BLaER1 treated with 17β-estradiol and CSF1 and Interleukin-3, amounts not matched to agents 10 nM and 100 nM (cell line): ENCODE measurements at regions not wholly inside any gene's neighbourhood (a gene's known extent, or its start where the extent isn't known, plus 50 kb on each side); places are given as distances from the start of the nearest gene placed in this dataset.

Source experiments
- H3K27ac ChIP-seq, 11 experiments: shearing (Covaris generic); formaldehyde crosslinking; 2 replicates each; pipeline ENCODE4 v1.8.1; 2022
- H3K27me3 ChIP-seq, 11 experiments: shearing (Covaris generic); formaldehyde crosslinking; 2 replicates each; pipeline ENCODE4 v1.8.1; 2022
- H3K36me3 ChIP-seq, 11 experiments: shearing (Covaris generic); formaldehyde crosslinking; 2 replicates each; pipeline ENCODE4 v1.8.1; 2022
- H3K4me1 ChIP-seq, 10 experiments: shearing (Covaris generic); formaldehyde crosslinking; 2 replicates each; pipeline ENCODE4 v1.8.1; 2022
- H3K4me2 ChIP-seq, 11 experiments: shearing (Covaris generic); formaldehyde crosslinking; 2 replicates each; pipeline ENCODE4 v1.8.1; 2022
- H3K4me3 ChIP-seq, 10 experiments: shearing (Covaris generic); formaldehyde crosslinking; 2 replicates each; pipeline ENCODE4 v1.8.1; 2022
- H3K9ac ChIP-seq, 11 experiments: shearing (Covaris generic); formaldehyde crosslinking; 2 replicates each; pipeline ENCODE4 v1.8.1; 2022
- H3K9me3 ChIP-seq, 11 experiments: shearing (Covaris generic); formaldehyde crosslinking; replicated peaks in 1 of 11; 2 replicates each; pipeline ENCODE4 v1.8.1; 2022
- H4K20me1 ChIP-seq, 11 experiments: shearing (Covaris generic); formaldehyde crosslinking; 2 replicates each; pipeline ENCODE4 v1.8.1; 2022
- Cebpa-rat ChIP-seq, 11 experiments: shearing (Covaris generic); IDR thresholded peaks; 2 replicates each; pipeline ENCODE4 v1.8.1; 2022

DNA sequence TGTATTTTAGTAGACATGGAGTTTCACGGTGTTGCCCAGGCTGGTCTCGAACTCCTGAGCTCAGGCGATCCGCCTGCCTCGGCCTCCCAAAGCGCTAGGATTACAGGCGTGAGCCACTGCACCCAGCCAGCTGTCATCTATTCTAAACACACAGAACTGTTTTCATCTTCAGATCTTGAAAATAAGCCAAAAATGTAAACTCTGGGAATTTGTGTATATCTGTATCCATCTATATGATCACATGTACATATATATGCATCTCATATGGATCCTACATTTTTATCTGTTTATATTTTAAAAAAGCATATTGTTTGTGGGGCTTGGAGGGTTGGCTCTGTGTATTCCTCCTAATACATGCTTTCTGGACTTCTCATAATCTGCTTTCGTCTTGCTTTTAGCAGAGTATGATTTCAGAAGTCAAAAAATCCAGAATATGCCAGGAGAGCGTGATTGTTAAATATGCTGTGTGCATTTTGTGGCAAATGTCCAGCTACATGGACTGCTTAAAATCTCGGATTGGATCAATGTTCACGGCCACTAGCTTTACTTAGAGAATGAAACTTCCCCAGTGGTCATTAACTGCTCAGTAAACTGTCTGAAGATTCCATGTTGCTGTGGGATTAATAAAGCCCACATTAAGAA lies 274.4 kb upstream of the IRX1 start:
- Histone ChIP-seq H3K27ac (no peak overlapping the region), H3K27me3 (no peaks in the 10 kb centered on the region), H3K36me3 (no peaks in the 10 kb centered on the region), H3K4me2 (no peak overlapping the region), H3K9me3 (peaks cover 0 to 10% (median 0%) of the 10 kb centered on the region in 11 experiments; a peak in 5 of 22 replicates), H3K4me1 (no peaks in the 10 kb centered on the region), H3K9ac (no peak overlapping the region), H3K4me3 (no peak overlapping the region), H4K20me1 (no peaks in the 10 kb centered on the region)
- TF ChIP-seq Cebpa-rat (IDR thresholded peaks at IDR 0.05) = no peak

DNA sequence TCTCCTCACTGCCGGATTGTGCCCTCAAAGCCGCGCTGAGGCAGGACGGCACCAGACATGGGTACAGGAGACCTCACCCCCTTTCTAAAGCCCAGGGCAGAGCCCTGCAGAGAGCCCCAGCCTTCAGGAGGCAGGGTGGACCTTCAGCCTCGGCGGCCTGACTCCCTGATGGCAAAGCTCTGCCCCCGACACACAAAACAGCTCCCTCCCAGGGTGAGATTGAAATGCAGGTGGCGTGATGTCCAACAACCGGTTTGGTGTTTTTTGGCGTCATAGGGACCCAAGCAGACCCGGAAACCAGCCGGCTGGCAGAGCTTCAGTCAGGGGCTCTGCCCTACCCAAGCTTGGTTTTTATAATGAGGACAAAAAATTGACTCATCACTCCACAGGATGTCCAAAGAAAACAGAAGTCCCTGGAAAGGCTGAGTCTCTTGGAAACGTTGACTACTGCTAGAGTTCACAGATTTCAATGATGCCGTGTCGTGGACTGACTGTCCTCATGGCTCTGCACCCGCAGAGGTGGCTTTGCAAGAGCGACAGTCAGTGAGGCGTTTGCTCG lies 275.2 kb upstream of the IRX1 start:
- TF ChIP-seq Cebpa-rat (IDR thresholded peaks at IDR 0.05) = no peak

DNA sequence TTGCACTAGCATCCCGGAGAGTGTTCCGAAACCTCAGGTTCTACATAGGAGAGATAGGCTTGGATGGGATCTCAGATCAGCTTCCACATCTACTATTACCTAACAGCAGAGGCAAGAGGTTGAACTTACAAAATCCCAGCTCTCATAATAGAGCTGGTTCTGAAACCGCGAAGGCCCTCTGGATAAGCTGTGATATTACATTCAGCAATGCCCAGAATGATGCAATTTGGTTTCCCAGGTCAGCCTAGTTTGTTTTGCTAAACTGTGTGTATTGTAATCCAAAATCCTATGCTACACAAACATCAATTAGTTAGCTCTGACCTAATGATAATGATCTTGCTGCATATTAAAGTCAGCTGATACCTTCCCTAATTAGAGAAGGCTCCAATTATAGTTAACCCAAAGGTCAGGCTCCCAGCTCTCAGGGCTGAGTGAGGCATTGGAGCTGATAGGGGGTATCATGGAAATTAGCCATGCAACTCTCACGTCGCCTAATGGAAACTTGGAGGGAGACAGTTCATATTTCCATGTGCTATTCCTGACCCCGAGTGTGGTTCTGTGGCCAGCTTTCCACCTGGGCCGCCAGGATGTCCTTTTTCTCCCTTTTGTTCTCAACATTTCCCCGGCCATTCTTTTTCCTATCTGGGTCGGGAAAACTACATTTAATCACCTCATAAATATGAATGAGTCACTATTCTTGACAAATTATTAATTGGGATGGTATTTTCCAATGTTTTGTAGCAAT lies 278.4 kb upstream of the IRX1 start:
- no peak overlapping the region for H3K27ac ChIP-seq
- no peak overlapping the region for H3K4me3 ChIP-seq
- no peaks in the 10 kb centered on the region for H4K20me1 ChIP-seq
- H3K4me1 ChIP-seq = no peaks in the 10 kb centered on the region
- TF ChIP-seq Cebpa-rat (IDR thresholded peaks at IDR 0.05) = no peak
- no peaks in the 10 kb centered on the region for H3K27me3 ChIP-seq
- H3K4me2 ChIP-seq = no peak overlapping the region
- no peak overlapping the region for H3K9ac ChIP-seq
- H3K36me3 ChIP-seq = 0 out of 22 replicates have a peak, but pooled peaks cover 0 to 4% (median 0%) of the 10 kb centered on the region in 11 experiments
- peaks cover 11 to 21% (median 15%) of the 10 kb centered on the region in 11 experiments for H3K9me3 ChIP-seq

More for the DNA sequence above, 275.2 kb upstream of the IRX1 start:
- Histone ChIP-seq H3K27ac (no peak overlapping the region), H3K4me1 (no peaks in the 10 kb centered on the region), H3K4me3 (no peak overlapping the region), H3K4me2 (no peak overlapping the region), H3K9ac (no peak overlapping the region), H4K20me1 (no peaks in the 10 kb centered on the region), H3K36me3 (no peaks in the 10 kb centered on the region), H3K9me3 (peaks cover 0 to 10% (median 0%) of the 10 kb centered on the region in 11 experiments; a peak in 5 of 22 replicates), H3K27me3 (no peaks in the 10 kb centered on the region)

DNA sequence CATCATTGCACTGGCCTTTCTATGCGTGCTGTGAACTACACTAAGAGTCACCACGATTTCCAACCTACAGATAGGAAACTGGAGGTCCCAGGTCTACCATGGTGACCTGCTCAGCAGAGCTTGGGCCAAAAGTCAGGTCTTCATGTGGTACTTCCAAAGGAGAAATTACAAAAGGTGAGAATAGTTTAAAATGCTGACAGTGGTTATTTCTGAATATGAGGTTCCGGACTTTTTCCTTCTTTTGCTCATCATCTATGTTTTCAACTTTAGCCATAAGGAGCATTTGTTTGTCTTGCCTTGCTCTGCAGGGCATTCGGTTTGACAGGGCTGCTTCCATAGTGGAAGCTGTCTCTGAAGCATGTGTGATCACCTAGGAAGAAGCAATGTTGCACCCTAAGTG lies 282.1 kb upstream of the IRX1 start:
- Histone ChIP-seq H3K4me2 (no peak overlapping the region), H3K4me1 (peaks cover 0 to 4% (median 0%) of the 10 kb centered on the region in 10 experiments; a peak in 4 of 20 replicates), H3K9ac (no peak overlapping the region), H3K27ac (no peak overlapping the region), H3K4me3 (no peak overlapping the region), H3K9me3 (peaks cover 27 to 51% (median 34%) of the 10 kb centered on the region in 11 experiments), H3K27me3 (no peaks in the 10 kb centered on the region), H4K20me1 (no peaks in the 10 kb centered on the region), H3K36me3 (0 out of 22 replicates have a peak, but pooled peaks cover 0 to 4% (median 0%) of the 10 kb centered on the region in 11 experiments)
- TF ChIP-seq Cebpa-rat (IDR thresholded peaks at IDR 0.05) = no peak

DNA sequence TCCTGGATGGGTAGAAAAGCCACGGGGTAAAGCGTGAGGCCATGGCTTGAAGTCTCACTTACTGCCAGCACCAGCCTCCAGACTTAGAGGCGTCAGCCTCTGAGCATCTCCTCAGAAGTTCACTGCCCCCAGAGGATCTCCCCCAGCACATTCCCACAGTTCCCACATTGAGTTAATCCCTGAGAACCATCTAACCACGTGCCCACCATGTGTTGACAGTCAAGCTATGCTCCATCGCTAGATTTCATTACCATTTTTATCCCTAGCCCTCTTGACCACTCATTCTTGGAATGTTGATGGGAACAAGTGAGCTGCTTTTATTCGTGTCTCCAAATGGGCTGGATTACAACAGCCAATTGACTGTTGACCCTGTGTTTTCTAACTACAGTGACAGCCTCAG lies 283.3 kb upstream of the IRX1 start:
- no peak for TF ChIP-seq Cebpa-rat (IDR thresholded peaks at IDR 0.05)
- H3K4me1 ChIP-seq = peaks cover 0 to 8% (median 0%) of the 10 kb centered on the region in 10 experiments; a peak in 4 of 20 replicates
- no peak overlapping the region for H3K9ac ChIP-seq
- H4K20me1 ChIP-seq = no peaks in the 10 kb centered on the region
- no peak overlapping the region for H3K4me2 ChIP-seq
- peaks cover 27 to 51% (median 34%) of the 10 kb centered on the region in 11 experiments for H3K9me3 ChIP-seq
- 0 out of 22 replicates have a peak, but pooled peaks cover 0 to 4% (median 0%) of the 10 kb centered on the region in 11 experiments for H3K36me3 ChIP-seq
- H3K27ac ChIP-seq = no peak overlapping the region
- no peaks in the 10 kb centered on the region for H3K27me3 ChIP-seq
- no peak overlapping the region for H3K4me3 ChIP-seq

DNA sequence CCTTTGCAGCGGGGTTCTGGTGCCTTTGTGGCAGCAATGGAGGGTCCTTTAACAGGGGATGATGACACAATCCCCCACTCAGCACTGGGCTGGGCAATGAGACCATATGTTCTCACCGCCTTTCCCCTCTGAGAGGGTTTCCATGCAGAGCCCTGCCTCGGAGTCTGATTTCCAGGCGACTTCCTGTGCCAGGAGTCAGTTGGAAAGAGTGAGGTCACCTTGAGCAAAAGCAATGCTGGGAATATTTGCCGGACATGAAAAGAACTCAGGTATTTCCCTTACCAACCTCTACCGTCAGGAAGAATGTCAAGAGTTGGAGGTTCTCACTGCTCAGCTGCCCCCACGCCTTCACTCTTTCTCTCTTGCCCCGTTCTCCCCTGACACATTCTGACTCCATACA lies 284.2 kb upstream of the IRX1 start:
- peaks cover 0 to 8% (median 0%) of the 10 kb centered on the region in 10 experiments; a peak in 4 of 20 replicates for H3K4me1 ChIP-seq
- H3K4me2 ChIP-seq = no peak overlapping the region
- H3K9ac ChIP-seq = no peak overlapping the region
- no peaks in the 10 kb centered on the region for H4K20me1 ChIP-seq
- TF ChIP-seq Cebpa-rat (IDR thresholded peaks at IDR 0.05) = no peak
- no peaks in the 10 kb centered on the region for H3K27me3 ChIP-seq
- no peak overlapping the region for H3K4me3 ChIP-seq
- 0 out of 22 replicates have a peak, but pooled peaks cover 0 to 4% (median 0%) of the 10 kb centered on the region in 11 experiments for H3K36me3 ChIP-seq
- no peak overlapping the region for H3K27ac ChIP-seq
- peaks cover 27 to 51% (median 34%) of the 10 kb centered on the region in 11 experiments for H3K9me3 ChIP-seq

GRCh38 chr5:3310541-3311261 lies 284.9 kb upstream of the IRX1 start:
- peaks cover 0 to 8% (median 0%) of the 10 kb centered on the region in 10 experiments; a peak in 4 of 20 replicates for H3K4me1 ChIP-seq
- peaks cover 27 to 56% (median 34%) of the 10 kb centered on the region in 11 experiments for H3K9me3 ChIP-seq
- no peak overlapping the region for H3K9ac ChIP-seq
- H4K20me1 ChIP-seq = no peaks in the 10 kb centered on the region
- no peaks in the 10 kb centered on the region for H3K27me3 ChIP-seq
- no peak overlapping the region for H3K4me2 ChIP-seq
- H3K4me3 ChIP-seq = no peak overlapping the region
- 0 out of 22 replicates have a peak, but pooled peaks cover 0 to 4% (median 0%) of the 10 kb centered on the region in 11 experiments for H3K36me3 ChIP-seq
- H3K27ac ChIP-seq = no peak overlapping the region
- TF ChIP-seq Cebpa-rat (IDR thresholded peaks at IDR 0.05) = no peak

- Histone ChIP-seq H3K9me3 (peaks cover 27 to 57% (median 34%) of the 10 kb centered on the region in 11 experiments), H3K4me1 (peaks cover 0 to 8% (median 0%) of the 10 kb centered on the region in 10 experiments; a peak in 6 of 20 replicates), H3K4me2 (no peak overlapping the region), H4K20me1 (no peaks in the 10 kb centered on the region), H3K27ac (no peak overlapping the region), H3K36me3 (0 out of 22 replicates have a peak, but pooled peaks cover 0 to 4% (median 0%) of the 10 kb centered on the region in 11 experiments), H3K9ac (no peak overlapping the region), H3K4me3 (no peak overlapping the region), H3K27me3 (no peaks in the 10 kb centered on the region)
- TF ChIP-seq Cebpa-rat (IDR thresholded peaks at IDR 0.05) = no peak
Observed at GRCh38 chr5:3309538-3309937, 286.1 kb upstream of the IRX1 start.
